Left forelimb (tissue), 1 donor: ENCODE measurements at regions not wholly inside any gene's neighbourhood (a gene's known extent, or its start where the extent isn't known, plus 50 kb on each side); places are given as distances from the start of the nearest gene placed in this dataset.
"Not testable (repeated sequence)": the region's sequence is repeated elsewhere in the genome, so short reads cannot be mapped to it uniquely, and the experiment has no call there.

Experiments
- DNase-seq: peaks from one replicate; pipeline ENCODE4 v3.0.0-alpha.2; 2018; ENCODE audit warnings: low spot score

- no peak for DNase-seq
These were observed 213.8 kb downstream of the DUSP10 start for GRCh38 chr1:221527886-221528624.

GRCh38 chr1:221530159-221530558 is 211.7 kb downstream of the DUSP10 start:
- DNase-seq, result not testable (repeated sequence)

- no peak for DNase-seq
These were observed 211.1 kb downstream of the DUSP10 start for GRCh38 chr1:221530791-221531190.

GRCh38 chr1:221532071-221532773 is 209.7 kb downstream of the DUSP10 start:
- DNase-seq, result no peak

GRCh38 chr1:221541296-221541695 is 200.6 kb downstream of the DUSP10 start:
- no peak for DNase-seq

- DNase-seq, result no peak
These were observed 198.3 kb downstream of the DUSP10 start for GRCh38 chr1:221543529-221544120.

GRCh38 chr1:221548942-221549341 is 192.9 kb downstream of the DUSP10 start:
- DNase-seq, result no peak

GRCh38 chr1:221549815-221550214 is 192.1 kb downstream of the DUSP10 start:
- no peak for DNase-seq

GRCh38 chr1:221552792-221553191 is 189.1 kb downstream of the DUSP10 start:
- DNase-seq, result not testable (repeated sequence)

GRCh38 chr1:221555689-221556433 is 186.0 kb downstream of the DUSP10 start:
- DNase-seq, result no peak

- no peak for DNase-seq
These were observed 185.5 kb downstream of the DUSP10 start for GRCh38 chr1:221556435-221556834.

- no peak for DNase-seq
These were observed 184.9 kb downstream of the DUSP10 start for GRCh38 chr1:221557013-221557412.

GRCh38 chr1:221558396-221558795 is 183.5 kb downstream of the DUSP10 start:
- DNase-seq, result no peak

GRCh38 chr1:221559911-221560310 is 182.0 kb downstream of the DUSP10 start:
- DNase-seq, result no peak

GRCh38 chr1:221562542-221563475 is 179.1 kb downstream of the DUSP10 start:
- DNase-seq, result no peak

GRCh38 chr1:221563476-221563921 is 178.4 kb downstream of the DUSP10 start:
- no peak for DNase-seq

- no peak for DNase-seq
These were observed 177.0 kb downstream of the DUSP10 start for GRCh38 chr1:221564891-221565290.

- no peak for DNase-seq
These were observed 176.2 kb downstream of the DUSP10 start for GRCh38 chr1:221565711-221566110.

- no peak for DNase-seq
These were observed 173.9 kb downstream of the DUSP10 start for GRCh38 chr1:221567859-221568507.

GRCh38 chr1:221573756-221574155 is 168.1 kb downstream of the DUSP10 start:
- no peak for DNase-seq

- DNase-seq, result no peak
These were observed 167.4 kb downstream of the DUSP10 start for GRCh38 chr1:221574529-221574928.
